ENCODE measurements at regions not wholly inside any gene's neighbourhood (a gene's known extent, or its start where the extent isn't known, plus 50 kb on each side); places are given as distances from the start of the nearest gene placed in this dataset.

GRCh38 chr9:3099646-3100045 lies 255.8 kb upstream of the PUM3 start:
- TF ChIP-seq SUZ12 (IDR thresholded peaks at IDR 0.05; ENCODE audit: extremely low read depth, insufficient read depth, insufficient read length) (no peak), ZNF274 (IDR thresholded peaks at IDR 0.05; ENCODE audit: low read depth, low read length) (no peak), YY1 (IDR thresholded peaks at IDR 0.05; ENCODE audit: insufficient read depth, insufficient read length) (no peak)

All from NT2/D1 (cell line).